ENCODE measurements at regions not wholly inside any gene's neighbourhood (a gene's known extent, or its start where the extent isn't known, plus 50 kb on each side); places are given as distances from the start of the nearest gene placed in this dataset.

DNA sequence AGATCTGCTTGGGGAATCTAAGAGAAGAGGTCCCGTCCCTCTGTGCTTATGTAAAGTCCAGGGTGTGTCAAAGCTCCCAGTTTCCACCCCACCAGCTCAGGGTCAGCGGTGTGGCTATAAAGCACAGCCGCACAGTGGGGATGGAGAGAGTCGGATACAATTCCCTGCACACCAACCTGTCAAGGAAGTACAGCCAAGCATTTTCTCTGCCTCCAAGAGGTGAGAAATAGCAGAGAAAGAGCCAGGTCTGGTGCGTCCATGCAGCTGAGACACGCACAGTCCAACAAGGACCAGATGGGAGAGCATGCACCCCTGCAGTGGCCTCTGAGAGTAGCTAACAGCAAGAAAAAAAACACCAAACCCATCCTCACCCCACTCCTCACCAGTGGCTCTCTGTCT, 61.3 kb upstream of the WAC start:
- TF ChIP-seq, protein P1, sequence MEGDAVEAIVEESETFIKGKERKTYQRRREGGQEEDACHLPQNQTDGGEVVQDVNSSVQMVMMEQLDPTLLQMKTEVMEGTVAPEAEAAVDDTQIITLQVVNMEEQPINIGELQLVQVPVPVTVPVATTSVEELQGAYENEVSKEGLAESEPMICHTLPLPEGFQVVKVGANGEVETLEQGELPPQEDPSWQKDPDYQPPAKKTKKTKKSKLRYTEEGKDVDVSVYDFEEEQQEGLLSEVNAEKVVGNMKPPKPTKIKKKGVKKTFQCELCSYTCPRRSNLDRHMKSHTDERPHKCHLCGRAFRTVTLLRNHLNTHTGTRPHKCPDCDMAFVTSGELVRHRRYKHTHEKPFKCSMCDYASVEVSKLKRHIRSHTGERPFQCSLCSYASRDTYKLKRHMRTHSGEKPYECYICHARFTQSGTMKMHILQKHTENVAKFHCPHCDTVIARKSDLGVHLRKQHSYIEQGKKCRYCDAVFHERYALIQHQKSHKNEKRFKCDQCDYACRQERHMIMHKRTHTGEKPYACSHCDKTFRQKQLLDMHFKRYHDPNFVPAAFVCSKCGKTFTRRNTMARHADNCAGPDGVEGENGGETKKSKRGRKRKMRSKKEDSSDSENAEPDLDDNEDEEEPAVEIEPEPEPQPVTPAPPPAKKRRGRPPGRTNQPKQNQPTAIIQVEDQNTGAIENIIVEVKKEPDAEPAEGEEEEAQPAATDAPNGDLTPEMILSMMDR (IDR thresholded peaks at IDR 0.05; ENCODE audit: borderline replicate concordance, extremely low read depth, low read length, poor library complexity, severe bottlenecking), result no peak
- no peak for TF ChIP-seq EZH2 (IDR thresholded peaks at IDR 0.05; ENCODE audit: borderline replicate concordance, low read depth, low read length, severe bottlenecking)

All from DND-41 (cell line).